ENCODE measurements at regions not wholly inside any gene's neighbourhood (a gene's known extent, or its start where the extent isn't known, plus 50 kb on each side); places are given as distances from the start of the nearest gene placed in this dataset.

- DNase-seq (ENCODE audit: low read depth, low spot score): no peak
- ChIA-PET POLR2A (no interaction called here), CTCF (interaction anchor here (1.2 kb wide), 1 partner anchor 8 kb away, joined by 3 read pairs; no protein-coding TSS in a partner anchor)
- no peak overlapping the region for H3K4me3 ChIP-seq (ENCODE audit: low read depth, low read length)
- no peak for TF ChIP-seq CTCF (IDR thresholded peaks at IDR 0.05; ENCODE audit: insufficient read depth, low read length, missing control alignments)
These were observed 55.7 kb upstream of the RNPC3 start for GRCh38 chr1:103469801-103470200.

GRCh38 chr1:103467100-103467499 is 58.4 kb upstream of the RNPC3 start:
- TF ChIP-seq CTCF (IDR thresholded peaks at IDR 0.05; ENCODE audit: insufficient read depth, low read length, missing control alignments): no peak
- POLR2A ChIA-PET: no interaction called here
- H3K4me3 ChIP-seq (ENCODE audit: low read depth, low read length): no peak overlapping the region
- CTCF ChIA-PET: interaction anchor here (1.0 kb wide), 1 partner anchor 359 kb away, joined by 3 read pairs; no protein-coding TSS in a partner anchor
- no peak for DNase-seq (ENCODE audit: low read depth, low spot score)

- H3K4me3 ChIP-seq (ENCODE audit: low read depth, low read length): no peak overlapping the region
- CTCF ChIA-PET: interaction anchor here (0.8 to 2.7 kb wide), 25 partner anchors 8 to 1942 kb away, joined by 3 to 53 read pairs (median 3); partner anchors contain the start of gene COL11A1
- POLR2A ChIA-PET: interaction anchor here (1.3 kb wide), 1 partner anchor 354 kb away, joined by 14 read pairs; the partner anchor contains the start of gene COL11A1
- DNase-seq (ENCODE audit: low read depth, low spot score): no peak
- TF ChIP-seq CTCF (IDR thresholded peaks at IDR 0.05; ENCODE audit: insufficient read depth, low read length, missing control alignments): no peak
These were observed 64.1 kb upstream of the RNPC3 start for GRCh38 chr1:103461161-103462105.

- no peak for DNase-seq (ENCODE audit: low read depth, low spot score)
- TF ChIP-seq CTCF (IDR thresholded peaks at IDR 0.05; ENCODE audit: insufficient read depth, low read length, missing control alignments): no peak
- no peak overlapping the region for H3K4me3 ChIP-seq (ENCODE audit: low read depth, low read length)
- CTCF ChIA-PET: interaction anchor here (0.9 to 2.7 kb wide), 13 partner anchors 9 to 427 kb away, joined by 3 to 53 read pairs (median 5); partner anchors contain the start of gene COL11A1
- POLR2A ChIA-PET: interaction anchor here (1.3 kb wide), 1 partner anchor 353 kb away, joined by 14 read pairs; the partner anchor contains the start of gene COL11A1
These were observed 65.0 kb upstream of the RNPC3 start for GRCh38 chr1:103460511-103460910.

GRCh38 chr1:103459346-103459745 is 66.2 kb upstream of the RNPC3 start:
- no peak overlapping the region for H3K4me3 ChIP-seq (ENCODE audit: low read depth, low read length)
- no peak for DNase-seq (ENCODE audit: low read depth, low spot score)
- no peak for TF ChIP-seq CTCF (IDR thresholded peaks at IDR 0.05; ENCODE audit: insufficient read depth, low read length, missing control alignments)
- POLR2A ChIA-PET: no interaction called here
- CTCF ChIA-PET: interaction anchor here (2.5 kb wide), 1 partner anchor 353 kb away, joined by 8 read pairs; no protein-coding TSS in a partner anchor

- no peak for TF ChIP-seq CTCF (IDR thresholded peaks at IDR 0.05; ENCODE audit: insufficient read depth, low read length, missing control alignments)
- DNase-seq (ENCODE audit: low read depth, low spot score): no peak
- ChIA-PET CTCF (interaction anchor here (2.5 kb wide), 1 partner anchor 352 kb away, joined by 8 read pairs; no protein-coding TSS in a partner anchor), POLR2A (no interaction called here)
- no peak overlapping the region for H3K4me3 ChIP-seq (ENCODE audit: low read depth, low read length)
These were observed 67.5 kb upstream of the RNPC3 start for GRCh38 chr1:103457886-103458455.

Measured in AG04449 (cell line).